Erythroblast (primary cell): ENCODE measurements at regions not wholly inside any gene's neighbourhood (a gene's known extent, or its start where the extent isn't known, plus 50 kb on each side); places are given as distances from the start of the nearest gene placed in this dataset.

Experiments used
- GATA1 ChIP-seq: IDR thresholded peaks from 2 replicates; pipeline ENCODE4 v1.6.1; 2011; ENCODE audit warnings: low read depth, mild to moderate bottlenecking, control low read depth, low read length, moderate library complexity
- POLR2A ChIP-seq: IDR thresholded peaks from 2 replicates; pipeline ENCODE4 v1.6.1; 2011; ENCODE audit warnings: mild to moderate bottlenecking, low read length

DNA sequence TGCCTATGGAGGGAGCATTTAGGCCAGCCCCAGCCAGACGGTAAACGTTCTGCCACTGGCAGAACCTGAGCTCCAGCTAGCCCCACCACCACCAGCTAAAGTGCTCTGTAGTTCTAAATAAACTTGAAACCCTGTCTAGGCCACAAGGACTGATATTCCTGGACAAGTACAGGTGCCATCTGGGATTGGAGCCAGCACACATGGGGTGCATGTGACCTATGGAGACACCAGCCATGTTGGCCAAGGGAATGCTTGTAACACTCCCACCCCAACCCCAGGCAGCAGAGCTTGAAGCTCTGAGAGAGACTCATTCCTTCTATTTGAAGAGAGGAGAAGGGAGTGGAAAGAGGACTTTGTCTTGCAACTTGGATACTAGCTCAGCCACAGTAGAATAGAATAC lies 284.5 kb upstream of the DCBLD2 start:
- no peak for TF ChIP-seq POLR2A
- no peak for TF ChIP-seq GATA1
